Esophagus mucosa (tissue), 1 donor: ENCODE measurements at regions not wholly inside any gene's neighbourhood (a gene's known extent, or its start where the extent isn't known, plus 50 kb on each side); places are given as distances from the start of the nearest gene placed in this dataset.

ENCODE experiments used
- ATAC-seq: fragments of 200-7000 bp; cut with Tn5 transposase; one replicate; pipeline ENCODE4 v1.9.1; 2020
- donor health status: DM: yes; HTN: yes; CAD: no.

GRCh38 chr2:120441744-120442471, 96.0 kb downstream of the INHBB start:
- peak; percentile 62 for ATAC-seq

- ATAC-seq, result peak; percentile 5
These were observed 96.6 kb downstream of the INHBB start for GRCh38 chr2:120442541-120442922.

- ATAC-seq, result peak; percentile 98
These were observed 97.1 kb downstream of the INHBB start for GRCh38 chr2:120442923-120443571.

GRCh38 chr2:120443946-120444345, 98.0 kb downstream of the INHBB start:
- ATAC-seq, result no peak

- ATAC-seq, result no peak
These were observed 98.8 kb downstream of the INHBB start for GRCh38 chr2:120444691-120445240.

GRCh38 chr2:120445449-120446143, 99.7 kb downstream of the INHBB start:
- ATAC-seq, result no peak

GRCh38 chr2:120446236-120447126, 100.5 kb downstream of the INHBB start:
- ATAC-seq, result no peak

- no peak for ATAC-seq
These were observed 101.3 kb downstream of the INHBB start for GRCh38 chr2:120447127-120447785.

GRCh38 chr2:120448436-120448835, 102.5 kb downstream of the INHBB start:
- no peak for ATAC-seq

GRCh38 chr2:120448961-120449810, 103.2 kb downstream of the INHBB start:
- ATAC-seq, result no peak

GRCh38 chr2:120450196-120450820, 104.4 kb downstream of the INHBB start:
- ATAC-seq, result no peak

- ATAC-seq, result no peak
These were observed 105.4 kb downstream of the INHBB start for GRCh38 chr2:120451334-120451733.

GRCh38 chr2:120452131-120452530, 106.2 kb downstream of the INHBB start:
- ATAC-seq, result no peak

- no peak for ATAC-seq
These were observed 107.2 kb downstream of the INHBB start for GRCh38 chr2:120452945-120453634.

GRCh38 chr2:120453635-120453998, 107.7 kb downstream of the INHBB start:
- ATAC-seq, result no peak

- no peak for ATAC-seq
These were observed 108.9 kb downstream of the INHBB start for GRCh38 chr2:120454654-120455385.

- no peak for ATAC-seq
These were observed 109.5 kb downstream of the INHBB start for GRCh38 chr2:120455390-120455789.

- ATAC-seq, result no peak
These were observed 110.9 kb downstream of the INHBB start for GRCh38 chr2:120456867-120457266.

GRCh38 chr2:120460511-120460910, 114.6 kb downstream of the INHBB start:
- ATAC-seq, result no peak
